ENCODE measurements at regions not wholly inside any gene's neighbourhood (a gene's known extent, or its start where the extent isn't known, plus 50 kb on each side); places are given as distances from the start of the nearest gene placed in this dataset.

- Histone ChIP-seq H3K9me3 (ENCODE audit: insufficient read depth, low read depth, low read length) (no peaks in the 10 kb centered on the region), H3K4me2 (ENCODE audit: low read depth, low read length, poor library complexity, severe bottlenecking) (no peak overlapping the region), H3F3A (ENCODE audit: low read depth) (no peaks in the 10 kb centered on the region), H3K4me1 (ENCODE audit: insufficient read depth, low read length, poor library complexity, severe bottlenecking) (peaks cover 10% of the 10 kb centered on the region), H3K36me3 (ENCODE audit: insufficient read depth, low read length) (no peaks in the 10 kb centered on the region), H2AFZ (ENCODE audit: low read length) (no peak overlapping the region), H3K9ac (ENCODE audit: low read depth, low read length, poor library complexity, severe bottlenecking) (no peak overlapping the region), H3K27me3 (ENCODE audit: insufficient read depth, low read length, poor library complexity, severe bottlenecking) (no peaks in the 10 kb centered on the region), H4K20me1 (ENCODE audit: insufficient read depth, low read length, poor library complexity, severe bottlenecking) (no peaks in the 10 kb centered on the region), H3K9me2 (replicated peaks; ENCODE audit: low read depth, low read length) (no peaks in the 10 kb centered on the region), H3K79me2 (ENCODE audit: insufficient read depth, low read length) (no peaks in the 10 kb centered on the region), H3K4me3 (ENCODE audit: low read length, poor library complexity, severe bottlenecking) (no peak overlapping the region)
- TF ChIP-seq CTCF (conservative IDR thresholded peaks at IDR 0.05; ENCODE audit: low read length) = no peak
- TF ChIP-seq EZH2phosphoT487 (IDR thresholded peaks at IDR 0.05; ENCODE audit: borderline replicate concordance) = no peak
Observed at GRCh38 chr11:109075976-109076375, 346.0 kb upstream of the C11orf87 start.

- no peaks in the 10 kb centered on the region for H3F3A ChIP-seq (ENCODE audit: low read depth)
- H3K9me3 ChIP-seq (ENCODE audit: insufficient read depth, low read depth, low read length) = no peaks in the 10 kb centered on the region
- no peaks in the 10 kb centered on the region for H3K27me3 ChIP-seq (ENCODE audit: insufficient read depth, low read length, poor library complexity, severe bottlenecking)
- no peak overlapping the region for H3K4me2 ChIP-seq (ENCODE audit: low read depth, low read length, poor library complexity, severe bottlenecking)
- no peaks in the 10 kb centered on the region for H3K36me3 ChIP-seq (ENCODE audit: insufficient read depth, low read length)
- TF ChIP-seq CTCF (conservative IDR thresholded peaks at IDR 0.05; ENCODE audit: low read length) (no peak), EZH2phosphoT487 (IDR thresholded peaks at IDR 0.05; ENCODE audit: borderline replicate concordance) (no peak)
- no peak overlapping the region for H3K4me3 ChIP-seq (ENCODE audit: low read length, poor library complexity, severe bottlenecking)
- no peaks in the 10 kb centered on the region for H3K79me2 ChIP-seq (ENCODE audit: insufficient read depth, low read length)
- H4K20me1 ChIP-seq (ENCODE audit: insufficient read depth, low read length, poor library complexity, severe bottlenecking) = no peaks in the 10 kb centered on the region
- peaks cover 10% of the 10 kb centered on the region for H3K4me1 ChIP-seq (ENCODE audit: insufficient read depth, low read length, poor library complexity, severe bottlenecking)
- H2AFZ ChIP-seq (ENCODE audit: low read length) = 0 out of 2 replicates have a peak overlapping the region, but pooled peaks have one; percentile 24
- H3K9ac ChIP-seq (ENCODE audit: low read depth, low read length, poor library complexity, severe bottlenecking) = no peak overlapping the region
- no peaks in the 10 kb centered on the region for H3K9me2 ChIP-seq (replicated peaks; ENCODE audit: low read depth, low read length)
Observed at GRCh38 chr11:109076870-109077269, 345.1 kb upstream of the C11orf87 start.

- no peaks in the 10 kb centered on the region for H3K9me3 ChIP-seq (ENCODE audit: insufficient read depth, low read depth, low read length)
- no peaks in the 10 kb centered on the region for H3K9me2 ChIP-seq (replicated peaks; ENCODE audit: low read depth, low read length)
- no peak overlapping the region for H3K4me3 ChIP-seq (ENCODE audit: low read length, poor library complexity, severe bottlenecking)
- H3K4me1 ChIP-seq (ENCODE audit: insufficient read depth, low read length, poor library complexity, severe bottlenecking) = peaks cover 10% of the 10 kb centered on the region
- H3F3A ChIP-seq (ENCODE audit: low read depth) = no peaks in the 10 kb centered on the region
- H3K79me2 ChIP-seq (ENCODE audit: insufficient read depth, low read length) = no peaks in the 10 kb centered on the region
- H2AFZ ChIP-seq (ENCODE audit: low read length) = no peak overlapping the region
- H3K36me3 ChIP-seq (ENCODE audit: insufficient read depth, low read length) = no peaks in the 10 kb centered on the region
- TF ChIP-seq CTCF (conservative IDR thresholded peaks at IDR 0.05; ENCODE audit: low read length) (no peak), EZH2phosphoT487 (IDR thresholded peaks at IDR 0.05; ENCODE audit: borderline replicate concordance) (no peak)
- H3K27me3 ChIP-seq (ENCODE audit: insufficient read depth, low read length, poor library complexity, severe bottlenecking) = no peaks in the 10 kb centered on the region
- no peak overlapping the region for H3K4me2 ChIP-seq (ENCODE audit: low read depth, low read length, poor library complexity, severe bottlenecking)
- no peak overlapping the region for H3K9ac ChIP-seq (ENCODE audit: low read depth, low read length, poor library complexity, severe bottlenecking)
- no peaks in the 10 kb centered on the region for H4K20me1 ChIP-seq (ENCODE audit: insufficient read depth, low read length, poor library complexity, severe bottlenecking)
Observed at GRCh38 chr11:109077291-109077920, 344.6 kb upstream of the C11orf87 start.
